ENCODE measurements at regions not wholly inside any gene's neighbourhood (a gene's known extent, or its start where the extent isn't known, plus 50 kb on each side); places are given as distances from the start of the nearest gene placed in this dataset.

DNA sequence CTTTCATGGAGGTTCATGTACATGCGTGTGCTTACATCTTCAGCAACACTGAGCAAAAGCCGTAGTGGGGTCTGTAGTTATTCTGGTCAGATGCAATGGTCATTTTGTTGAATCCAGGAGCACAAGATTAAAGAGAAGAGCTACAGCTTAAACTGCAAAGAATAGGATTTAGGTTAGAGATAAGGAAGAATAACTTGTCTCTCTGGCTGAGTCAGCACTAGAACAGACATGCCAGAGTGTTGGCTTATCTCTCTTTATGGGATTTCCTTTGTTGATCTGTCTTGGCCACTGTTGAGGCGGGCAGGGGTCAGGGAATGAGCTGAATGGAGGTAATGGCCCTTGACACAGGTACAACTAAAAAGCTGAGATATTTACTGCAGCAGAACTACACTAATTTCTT is 473.5 kb downstream of the CCSER2 start:
- no peak for DNase-seq

DNA sequence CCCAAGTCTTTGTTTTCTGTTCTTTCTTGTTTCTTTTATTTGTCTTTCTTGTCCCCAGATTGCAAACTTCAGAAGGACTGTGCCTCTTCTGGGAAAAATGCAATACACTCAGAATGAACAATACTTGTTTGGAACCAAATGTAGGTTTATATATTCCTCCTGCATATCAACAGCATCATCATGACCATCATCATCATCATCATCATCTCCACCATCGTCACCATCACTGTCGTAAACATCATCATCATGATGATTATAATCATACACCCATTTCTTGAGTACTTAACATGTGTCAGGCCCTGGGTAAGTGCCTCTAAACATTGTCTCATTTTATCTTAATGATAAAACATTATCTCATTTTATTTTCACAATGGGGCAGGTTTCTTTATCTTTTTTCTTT is 476.8 kb downstream of the CCSER2 start:
- no peak for DNase-seq

DNA sequence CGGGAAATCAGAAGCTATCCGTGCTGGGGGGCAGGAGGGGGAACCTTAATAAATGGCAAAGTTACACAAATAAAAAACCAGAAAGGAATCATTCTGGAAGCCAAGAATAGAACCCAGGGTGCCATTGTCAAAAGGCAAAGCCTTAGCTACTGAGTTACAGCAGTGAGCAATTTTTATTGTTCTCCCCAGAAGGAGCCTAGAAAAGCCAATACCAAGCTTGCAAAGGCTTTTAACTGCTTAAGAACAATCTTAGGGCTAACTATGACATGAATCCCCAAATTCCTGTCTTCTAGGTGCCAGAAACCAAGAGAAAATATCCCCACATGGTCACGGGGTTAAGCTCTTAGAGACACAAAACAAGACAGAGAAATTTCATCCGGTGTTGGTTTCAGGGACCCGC is 482.7 kb downstream of the CCSER2 start:
- DNase-seq, result no peak

DNA sequence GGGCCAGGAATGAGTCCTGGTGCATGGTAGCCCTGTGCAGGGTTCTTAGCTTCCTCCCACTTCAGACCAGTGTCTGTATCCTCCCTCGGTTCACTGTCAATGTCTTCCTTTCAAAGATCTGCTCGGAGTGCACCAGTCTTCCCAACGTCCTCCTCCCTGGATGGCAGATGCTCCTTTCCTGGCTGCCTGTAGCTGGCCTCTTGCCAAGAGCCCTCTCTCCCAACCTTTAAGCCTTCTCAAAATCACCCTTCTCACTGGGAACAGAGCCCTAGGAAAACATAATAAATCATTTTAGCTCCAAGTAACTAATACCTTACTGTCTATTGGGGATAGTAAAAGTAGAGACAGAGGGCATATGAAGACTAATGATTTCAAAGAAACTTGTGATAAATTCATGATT is 490.6 kb downstream of the CCSER2 start:
- DNase-seq, result no peak

DNA sequence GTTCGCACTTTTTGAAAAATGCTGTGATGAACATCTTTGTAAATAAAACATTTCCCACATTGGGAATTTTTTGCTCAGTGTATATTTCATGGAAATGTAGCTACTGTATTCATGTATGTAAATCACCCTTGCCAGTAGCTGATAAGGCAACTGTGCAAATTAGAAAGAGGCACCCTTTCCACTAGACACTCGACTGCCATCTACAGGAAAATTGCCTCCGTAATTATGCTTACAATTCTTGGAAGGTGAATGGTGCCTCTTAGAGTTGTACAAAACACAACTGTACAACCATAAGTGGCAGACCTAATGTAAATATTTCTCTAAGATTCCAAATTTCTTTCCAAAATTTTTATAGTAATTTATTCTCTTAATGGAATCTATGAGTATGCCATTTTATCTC is 491.7 kb downstream of the CCSER2 start:
- no peak for DNase-seq

DNA sequence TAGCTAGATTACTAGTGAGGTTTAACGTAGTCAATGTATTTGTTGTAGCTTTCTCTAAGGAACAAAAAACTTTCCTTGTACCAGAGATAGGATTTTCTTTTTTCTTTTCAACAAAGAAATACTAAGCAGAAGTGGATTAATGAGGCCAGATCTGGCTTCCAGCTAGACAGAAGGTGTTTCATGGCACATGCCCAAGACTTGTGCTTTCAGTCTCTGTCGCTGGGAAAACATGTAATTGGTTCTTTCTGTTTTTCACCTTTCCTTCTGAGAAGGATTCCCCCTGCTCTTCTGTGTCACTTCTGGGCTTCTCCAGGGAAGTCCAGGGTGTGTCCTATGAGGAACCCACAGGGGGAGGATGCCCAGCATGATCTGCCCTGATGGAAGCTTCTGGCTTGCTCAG is 492.2 kb downstream of the CCSER2 start:
- no peak for DNase-seq

DNA sequence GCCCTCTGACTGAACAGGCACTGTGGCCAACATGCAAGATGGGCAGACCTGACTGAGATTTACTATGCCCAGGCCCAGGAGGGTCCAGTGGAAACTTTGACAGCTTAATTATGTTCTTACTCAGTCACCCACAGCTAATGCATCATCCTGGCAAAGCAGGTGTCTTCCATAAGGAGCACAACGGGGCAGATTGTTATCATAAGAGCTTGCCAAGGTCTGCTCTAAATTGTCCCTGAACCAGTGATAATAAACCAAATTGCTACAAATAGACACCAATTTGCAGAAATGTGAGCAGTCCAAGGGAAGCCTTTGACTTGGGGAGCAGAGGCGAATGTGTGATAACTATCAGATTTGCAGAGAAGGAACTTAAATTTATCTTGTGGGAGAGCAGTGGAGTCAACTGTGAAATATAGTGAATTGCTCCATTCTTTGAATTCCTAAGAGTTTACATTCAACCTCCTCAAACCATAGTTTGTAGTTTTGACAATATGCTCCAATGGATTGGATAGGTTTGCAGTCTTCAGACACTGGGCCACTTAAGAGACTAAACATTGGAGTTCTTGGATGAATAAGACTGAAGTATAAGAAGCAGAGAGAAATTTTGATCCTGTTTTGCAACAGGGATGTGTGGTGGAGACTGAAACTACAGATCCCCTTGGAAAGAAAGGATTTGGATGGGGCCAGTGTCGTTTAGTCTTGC is 494.7 kb downstream of the CCSER2 start:
- no peak for DNase-seq

DNA sequence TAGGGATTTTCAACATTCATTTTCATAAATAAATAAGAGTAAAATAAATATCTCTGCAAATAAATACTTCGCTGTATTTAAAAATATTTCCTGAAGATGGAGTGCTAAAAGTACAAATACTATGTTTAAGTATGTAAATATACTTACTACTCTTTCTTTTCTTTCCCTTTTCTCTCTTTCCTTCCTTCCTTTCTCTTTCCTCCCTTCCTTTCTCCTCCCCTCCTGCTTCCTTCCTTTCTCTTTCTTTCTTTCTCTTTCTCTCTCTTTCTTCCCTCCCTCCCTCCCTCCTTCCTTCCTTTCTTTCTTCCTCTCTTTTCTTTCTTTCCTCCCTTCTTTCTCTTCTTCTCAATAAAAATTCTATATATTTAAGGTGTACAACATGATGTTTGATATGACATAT is 496.1 kb downstream of the CCSER2 start:
- DNase-seq, result no peak

DNA sequence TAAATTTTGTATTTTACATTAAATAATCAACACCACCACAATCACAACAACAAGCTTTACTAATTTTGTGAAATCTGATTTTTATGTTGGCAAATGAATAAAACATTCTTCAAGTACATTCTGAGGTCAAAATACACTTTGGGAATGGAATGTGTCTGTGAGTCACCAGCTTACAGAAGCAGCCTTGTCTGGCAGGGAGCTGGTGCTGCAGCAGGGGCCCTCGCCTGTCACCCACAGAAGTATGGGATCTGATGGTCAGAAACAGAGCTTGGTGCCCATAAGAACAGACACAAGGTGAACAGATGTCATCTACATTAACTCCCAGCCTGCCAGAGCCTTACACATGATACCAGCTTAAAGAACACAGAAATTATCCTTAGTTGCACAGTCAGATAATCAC is 496.9 kb downstream of the CCSER2 start:
- no peak for DNase-seq

DNA sequence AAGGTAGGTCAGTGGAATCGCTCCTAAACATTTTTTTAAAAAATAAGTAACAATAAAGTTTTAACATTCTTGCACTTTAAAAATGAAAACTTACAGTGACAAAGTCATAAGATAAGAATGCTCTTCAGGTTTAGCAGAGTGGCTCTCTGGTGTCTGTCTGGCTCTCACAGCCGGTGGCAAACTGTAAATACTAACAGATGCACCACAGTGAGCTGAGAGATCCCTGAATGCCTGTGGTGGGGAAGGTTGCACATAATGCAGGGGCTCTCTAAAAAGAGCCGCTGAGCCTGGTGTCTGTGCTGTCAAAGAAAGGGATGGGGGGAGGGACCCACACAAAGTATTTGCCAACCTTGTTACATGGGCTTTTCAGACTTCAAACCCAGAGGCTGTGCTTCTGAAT is 498.3 kb downstream of the CCSER2 start:
- no peak for DNase-seq

DNA sequence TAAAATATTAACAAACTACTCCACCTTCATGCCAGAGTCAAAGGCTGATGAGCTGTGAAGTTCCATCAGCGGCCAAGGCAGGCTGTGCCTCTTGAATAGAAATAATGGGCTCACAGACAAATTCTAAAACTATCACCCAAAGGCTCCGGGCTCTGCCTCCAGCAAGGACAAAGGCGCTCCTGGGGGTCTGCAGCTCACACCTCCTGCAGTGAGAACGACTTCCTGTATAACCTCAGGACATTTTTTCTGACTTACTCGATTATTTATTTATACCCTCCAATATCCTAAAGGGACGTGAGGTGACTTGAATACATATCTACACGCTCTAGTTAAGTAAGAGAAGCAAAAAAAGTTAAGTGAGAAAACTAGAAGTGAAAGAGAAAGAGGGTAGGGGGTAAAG is 500.7 kb downstream of the CCSER2 start:
- no peak for DNase-seq

DNA sequence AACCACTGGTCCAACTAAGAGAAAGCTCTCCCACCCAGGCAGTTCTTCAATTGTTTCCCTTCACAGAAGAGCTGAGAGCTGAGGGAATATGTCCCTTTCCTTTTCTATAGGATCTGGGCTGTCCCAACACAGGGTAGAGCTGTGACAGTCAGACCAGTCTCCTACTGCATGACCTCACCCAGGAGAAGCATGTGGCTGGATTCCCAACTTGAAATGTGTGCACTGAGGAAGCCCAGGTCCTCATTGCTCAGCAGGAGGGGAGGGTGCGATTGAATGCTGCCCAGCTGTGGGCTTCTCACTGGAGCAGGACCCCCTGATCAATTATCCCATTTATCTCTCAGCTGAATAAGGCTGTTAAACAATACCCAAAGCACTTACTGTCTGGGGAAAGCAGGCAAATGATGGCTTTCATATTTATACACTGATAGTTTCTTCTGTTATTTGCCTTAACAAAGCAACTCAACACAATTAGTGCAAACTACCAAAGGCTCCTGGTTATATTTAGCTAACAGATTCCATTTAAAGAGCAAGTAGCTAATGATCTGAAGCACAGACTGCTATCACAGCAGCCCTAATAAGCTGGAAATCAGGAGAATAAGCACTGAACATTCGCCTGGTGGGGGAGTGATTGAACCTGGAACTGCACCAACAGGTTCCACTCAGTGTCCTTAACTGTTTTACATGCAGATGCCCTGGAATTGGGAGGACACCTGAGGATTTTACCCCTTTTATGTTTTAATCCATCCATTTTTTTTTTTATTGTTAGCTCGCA is 508.8 kb downstream of the CCSER2 start:
- DNase-seq, result no peak

DNA sequence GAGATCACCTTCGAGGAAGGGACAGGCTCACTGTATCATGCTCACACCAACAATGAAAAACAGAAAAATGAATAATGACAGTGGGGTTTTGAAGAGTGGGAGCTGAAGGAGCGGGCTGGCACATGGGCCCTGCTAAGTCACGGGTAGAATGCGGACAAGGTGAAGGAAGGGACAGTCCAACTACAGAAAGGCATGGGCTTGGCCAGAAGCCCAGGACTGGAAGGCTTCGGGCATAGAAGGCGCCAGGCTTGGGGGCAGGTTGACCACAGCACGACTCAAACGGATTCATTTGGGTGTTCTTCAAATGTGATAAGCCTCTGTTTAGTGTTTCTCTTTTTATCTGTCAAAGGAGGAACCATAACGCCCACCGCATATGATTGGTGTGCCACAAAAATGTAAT is 509.5 kb downstream of the CCSER2 start:
- no peak for DNase-seq

DNA sequence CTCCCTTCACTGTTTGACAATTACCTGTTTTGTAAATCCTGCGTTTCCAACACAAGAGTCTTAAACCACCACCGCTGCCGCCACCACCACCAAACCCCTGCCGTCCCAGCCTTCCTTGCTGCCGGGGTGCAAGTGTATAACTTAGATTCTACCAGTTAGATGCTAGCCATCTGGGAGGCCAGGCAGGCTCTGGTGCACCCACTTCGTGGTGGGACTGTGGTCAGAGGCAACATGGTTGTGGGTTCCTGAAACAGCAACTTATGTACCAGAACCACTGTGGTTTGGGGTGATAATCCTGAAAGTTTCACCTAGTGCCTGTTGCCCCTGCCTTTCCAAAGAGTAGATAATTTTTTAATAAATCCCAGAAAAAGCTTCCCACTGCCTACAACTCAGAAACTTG is 510.5 kb downstream of the CCSER2 start:
- DNase-seq, result no peak

DNA sequence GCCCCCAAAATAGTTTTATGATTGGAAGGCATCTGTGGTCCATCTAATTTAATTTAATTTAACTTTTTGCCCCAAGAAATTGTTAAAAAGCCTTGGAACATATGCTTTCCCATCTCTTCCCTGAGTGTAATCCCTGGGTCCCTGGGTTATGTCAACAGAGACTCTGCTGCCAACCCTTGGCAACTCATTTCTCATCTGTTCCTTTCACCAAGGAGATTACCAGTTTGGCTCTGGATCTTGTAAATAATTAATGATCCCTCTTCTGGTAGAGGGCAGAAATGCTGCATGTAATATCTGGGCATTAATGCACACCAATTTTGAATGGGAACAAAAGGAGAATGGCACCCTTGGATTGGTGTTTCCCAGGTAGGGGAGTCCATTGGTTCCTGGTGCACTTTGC is 514.2 kb downstream of the CCSER2 start:
- no peak for DNase-seq

DNA sequence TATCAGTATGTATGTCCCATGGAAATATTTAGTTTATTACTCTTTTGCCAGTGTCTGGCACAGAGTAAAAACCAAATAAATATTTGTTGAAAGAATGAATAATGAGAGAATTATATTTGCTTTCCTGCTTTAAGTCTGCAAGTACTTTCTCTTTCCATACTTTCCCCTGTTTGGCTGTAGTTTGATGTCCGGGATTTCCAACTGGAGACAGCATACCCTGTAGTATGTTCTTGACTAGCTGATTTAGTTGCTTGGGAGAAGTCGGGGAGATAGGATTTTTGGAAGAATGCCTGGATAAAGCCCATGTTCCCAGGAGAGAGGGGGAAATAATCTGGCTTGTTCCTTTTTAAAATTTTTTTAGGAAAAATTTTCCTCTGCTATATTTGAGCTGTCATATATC is 516.1 kb downstream of the CCSER2 start:
- DNase-seq, result no peak

DNA sequence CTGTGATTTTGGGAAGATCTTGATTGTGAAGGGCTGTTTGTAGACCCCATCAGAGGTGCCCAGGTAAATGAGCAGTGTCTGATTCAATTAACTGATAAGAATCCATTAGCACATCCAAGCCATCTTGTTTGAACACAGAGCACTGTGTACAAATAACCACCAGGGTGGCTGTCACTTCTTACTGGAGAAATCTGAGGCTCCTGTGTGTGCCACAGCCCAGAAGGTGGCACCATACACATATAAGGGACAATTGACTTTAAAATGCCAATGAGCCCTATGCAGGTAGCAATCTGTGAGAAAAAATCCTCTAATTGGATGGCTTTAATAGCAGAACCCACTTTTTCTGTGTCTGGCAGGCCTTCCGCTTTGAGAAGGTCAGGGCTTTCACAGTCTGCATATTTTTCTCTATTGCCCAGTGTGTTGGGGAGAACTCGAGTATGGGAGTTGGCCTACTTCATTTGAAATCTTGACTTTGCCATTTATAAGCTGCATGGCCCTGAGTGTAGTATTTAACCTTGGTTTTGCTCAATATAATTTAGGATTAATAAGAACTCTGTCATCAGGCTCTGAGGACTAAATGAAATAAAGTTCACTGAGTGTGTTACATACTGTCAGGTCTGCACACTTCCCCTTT is 517.4 kb downstream of the CCSER2 start:
- peak; percentile 1 for DNase-seq

DNA sequence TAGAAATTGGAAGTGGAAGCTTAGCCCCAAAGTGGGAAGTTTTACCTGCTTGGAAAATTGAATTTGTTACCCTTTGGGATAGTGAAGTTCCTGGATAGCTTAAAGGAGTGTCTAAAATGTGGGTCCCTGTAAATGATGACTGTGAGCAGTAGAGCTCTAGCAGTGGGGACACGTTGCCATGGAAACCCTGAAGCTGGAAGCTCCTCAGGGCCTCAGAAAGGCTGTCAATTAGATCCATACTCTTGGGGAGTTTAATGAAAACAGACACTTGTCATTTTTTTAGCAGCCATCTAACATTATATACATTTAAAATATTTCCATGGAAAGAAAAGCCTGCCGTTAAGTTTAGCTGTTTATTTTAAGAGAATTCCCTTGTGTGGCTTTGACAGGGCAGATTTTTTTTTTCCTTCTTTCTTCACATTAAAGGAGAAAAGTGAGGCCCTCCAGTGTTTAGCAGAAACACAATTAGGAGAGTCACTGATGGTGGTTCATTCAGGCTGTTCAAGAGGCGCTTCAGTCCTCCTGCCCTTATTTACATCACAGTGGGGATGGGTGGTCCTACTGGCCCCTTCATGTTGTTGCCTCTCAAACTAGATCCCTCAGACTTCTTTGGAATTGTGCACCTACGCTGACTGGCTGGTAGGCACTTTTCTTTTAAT is 518.4 kb downstream of the CCSER2 start:
- DNase-seq, result no peak

DNA sequence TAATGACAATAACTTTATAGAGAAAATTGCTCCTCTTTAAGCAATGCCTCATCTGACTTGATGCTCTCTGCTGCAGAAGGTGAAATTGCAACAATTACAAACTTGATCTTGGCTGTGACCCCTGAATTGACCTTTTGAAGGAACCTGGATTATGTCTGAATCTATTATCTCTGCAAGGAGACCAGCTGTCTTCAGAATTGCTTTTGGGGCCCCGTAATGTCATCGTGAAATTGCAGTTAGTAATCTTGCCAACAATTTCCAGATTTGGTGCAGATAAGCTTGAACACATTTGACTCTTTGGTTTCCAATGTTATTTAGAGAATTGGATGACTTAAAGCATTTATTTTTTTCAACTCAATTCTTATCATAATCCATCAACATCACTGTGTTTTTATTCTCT is 520.6 kb downstream of the CCSER2 start:
- DNase-seq, result no peak

DNA sequence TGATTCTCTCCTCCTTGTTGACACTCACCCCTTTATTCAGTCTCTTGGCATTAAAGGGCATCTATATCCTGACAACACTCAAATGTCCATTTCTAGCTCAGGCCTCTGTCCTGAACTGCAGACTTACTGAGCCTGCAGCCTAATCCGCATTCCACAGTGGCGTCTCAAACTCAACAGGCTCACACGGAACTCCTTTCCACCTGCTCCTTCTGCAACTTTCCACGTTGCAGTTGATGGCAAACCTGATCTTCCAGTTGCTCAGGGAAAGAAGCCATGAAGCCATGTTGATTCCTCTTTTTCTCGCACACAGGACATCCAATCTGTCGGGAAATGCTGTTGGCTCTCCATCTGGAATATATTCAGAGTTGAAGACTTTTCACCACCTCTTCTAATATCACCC is 522.4 kb downstream of the CCSER2 start:
- no peak for DNase-seq

DNA sequence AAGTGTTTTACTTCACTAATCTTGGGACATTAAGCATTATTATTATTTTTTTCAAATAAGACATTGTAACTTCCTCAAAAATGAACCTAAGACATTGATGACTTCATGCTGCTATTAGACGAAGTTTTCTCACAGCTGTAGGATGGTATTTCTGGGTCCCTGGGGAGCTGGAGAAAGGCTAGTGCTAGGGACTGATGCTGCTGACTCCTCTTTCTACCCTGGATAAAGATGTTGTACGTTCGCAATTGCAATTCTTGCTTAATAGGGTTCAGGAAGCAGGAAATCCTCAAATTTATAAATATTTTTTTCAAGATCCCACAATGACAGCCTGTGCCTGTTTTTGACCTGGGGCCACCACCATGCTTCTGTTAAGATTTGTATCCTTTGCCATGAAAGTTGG is 526.0 kb downstream of the CCSER2 start:
- DNase-seq, result no peak

DNA sequence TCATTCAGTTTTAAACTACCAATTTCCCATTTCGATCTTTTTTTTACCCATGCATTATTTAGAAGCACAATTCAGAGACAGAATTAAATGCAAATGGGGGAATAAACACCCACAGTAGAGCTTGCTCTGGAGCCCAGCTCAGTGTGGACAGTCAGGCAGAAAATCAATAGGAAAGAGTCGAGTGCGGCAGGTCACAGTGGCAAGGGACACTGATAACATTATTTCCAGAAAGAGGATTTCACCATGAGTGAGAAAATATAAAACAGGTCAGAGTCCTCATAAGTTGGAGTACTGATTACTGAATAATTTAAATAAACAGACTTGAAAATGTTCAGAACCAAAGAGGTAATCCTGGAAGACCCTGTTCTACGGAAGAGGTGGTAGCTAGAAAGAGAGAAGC is 532.5 kb downstream of the CCSER2 start:
- no peak for DNase-seq

DNA sequence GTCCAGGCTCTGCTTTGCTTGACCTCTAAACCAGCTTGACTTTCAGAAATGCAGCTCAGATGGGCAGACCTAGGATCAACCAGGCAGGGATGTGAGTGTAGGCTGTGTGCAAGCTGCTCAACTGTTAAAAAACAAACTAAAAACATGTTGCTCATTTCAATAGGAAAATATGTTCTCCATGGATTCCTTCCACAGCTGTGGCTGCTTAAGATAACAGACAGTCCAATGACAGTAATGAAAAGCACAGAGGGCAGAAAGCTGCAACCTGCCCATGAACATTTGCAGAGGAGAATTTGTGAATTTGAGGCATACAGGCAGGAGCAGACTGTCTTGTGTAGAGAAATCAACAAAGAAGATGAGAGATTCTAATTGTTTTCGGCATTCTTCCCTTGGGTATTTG is 534.2 kb downstream of the CCSER2 start:
- no peak for DNase-seq

DNA sequence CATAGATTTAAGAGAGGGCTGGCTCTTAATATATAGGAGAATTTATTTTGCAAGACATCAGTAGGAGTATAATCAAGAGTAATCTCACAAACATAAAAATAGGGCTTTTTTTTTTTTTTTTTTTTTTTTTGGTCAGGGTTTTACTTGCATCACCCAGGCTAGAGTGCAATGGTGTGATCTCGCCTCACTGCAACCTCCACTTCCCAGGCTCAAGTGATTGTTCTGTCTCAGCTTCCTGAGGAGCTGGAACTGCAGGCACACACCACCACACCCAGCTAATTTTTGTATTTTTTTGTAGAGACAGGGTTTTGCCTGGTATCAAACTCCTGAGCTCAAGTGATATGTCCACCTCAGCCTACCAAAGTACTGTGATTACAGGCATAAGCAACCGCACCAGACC is 535.3 kb downstream of the CCSER2 start:
- DNase-seq, result no peak
